ENCODE measurements at regions not wholly inside any gene's neighbourhood (a gene's known extent, or its start where the extent isn't known, plus 50 kb on each side); places are given as distances from the start of the nearest gene placed in this dataset.
"Not testable (repeated sequence)": the region's sequence is repeated elsewhere in the genome, so short reads cannot be mapped to it uniquely, and the experiment has no call there.

- H3K79me1 ChIP-seq (ENCODE audit: insufficient read depth, low read depth, low read length, poor library complexity, severe bottlenecking) = no peaks in the 10 kb centered on the region
- no peaks in the 10 kb centered on the region for H3K79me2 ChIP-seq (ENCODE audit: insufficient read depth, low read length)
- H3K27ac ChIP-seq (ENCODE audit: insufficient read length, low read depth, low read length) = no peak overlapping the region
- no peak overlapping the region for H3K23ac ChIP-seq (ENCODE audit: insufficient read length, low read depth, low read length)
- H3T11ph ChIP-seq (ENCODE audit: low read length) = no peak overlapping the region
- Mint-ChIP-seq H3K27ac (no peak overlapping the region), H3K27me3 (ENCODE audit: low read depth) (peaks cover 2% of the 10 kb centered on the region; the same call in 1 of the 2 replicates), H3K4me1 (peaks cover 15 to 29% of the 10 kb centered on the region in 2 experiments), H3K36me3 (ENCODE audit: insufficient read depth in 1 of 3, low read depth in 3 of 3) (no peaks in the 10 kb centered on the region), H3K4me3 (no peak overlapping the region), H3K9me3 (no peaks in the 10 kb centered on the region)
- no peak for TF ChIP-seq CTCF (conservative IDR thresholded peaks at IDR 0.05)
- H3K18ac ChIP-seq (ENCODE audit: insufficient read length, low read depth, low read length) = no peak overlapping the region
- H3K23me2 ChIP-seq (ENCODE audit: insufficient read length, low read depth, low read length, poor library complexity, severe bottlenecking) = no peaks in the 10 kb centered on the region
- H4K8ac ChIP-seq (replicated peaks; ENCODE audit: insufficient read length, low read depth, low read length) = no peak overlapping the region
- H3K9me3 ChIP-seq (ENCODE audit: control insufficient read depth, low read depth, low read length) = no peaks in the 10 kb centered on the region
- no peak for DNase-seq
- no peak overlapping the region for H3K14ac ChIP-seq (ENCODE audit: insufficient read depth, low read length)
- H2BK20ac ChIP-seq (ENCODE audit: low read depth, low read length, poor library complexity, severe bottlenecking) = no peak overlapping the region
- H2BK12ac ChIP-seq (ENCODE audit: insufficient read length, low read depth, low read length) = no peak overlapping the region
- no peak overlapping the region for H3K56ac ChIP-seq (ENCODE audit: insufficient read length, low read depth, low read length)
- H4K20me1 ChIP-seq (ENCODE audit: control insufficient read depth, insufficient read depth, insufficient read length) = no peaks in the 10 kb centered on the region
- H4K91ac ChIP-seq (ENCODE audit: insufficient read length, low read depth, low read length) = no peak overlapping the region
- no peaks in the 10 kb centered on the region for H3K27me3 ChIP-seq (ENCODE audit: insufficient read depth, low read length)
- no peak overlapping the region for H2BK15ac ChIP-seq (ENCODE audit: low read depth, low read length)
- no peak overlapping the region for H3K4me2 ChIP-seq (ENCODE audit: insufficient read depth, insufficient read length, low read length)
- WGBS (ENCODE audit: extremely low coverage, insufficient read length, low lambda C conversion rate) = no CpG with 5 or more reads among the region's 1 CpG
- no peak overlapping the region for H3K4ac ChIP-seq (ENCODE audit: low read depth, low read length)
- H2AFZ ChIP-seq (ENCODE audit: low read length) = no peak overlapping the region
- H3K9ac ChIP-seq (ENCODE audit: extremely low read depth, insufficient read length, low read length) = no peak overlapping the region
- 0 out of 2 replicates have a peak, but pooled peaks cover 2% of the 10 kb centered on the region for H3K4me1 ChIP-seq (ENCODE audit: insufficient read depth, low read length)
- H2BK5ac ChIP-seq (ENCODE audit: insufficient read length, low read length) = no peak overlapping the region
- no peak overlapping the region for H4K5ac ChIP-seq (ENCODE audit: insufficient read length, low read depth, low read length)
- no peak overlapping the region for H2AK5ac ChIP-seq (ENCODE audit: insufficient read length, low read length)
- H2BK120ac ChIP-seq (ENCODE audit: low read depth, low read length, poor library complexity, severe bottlenecking) = no peak overlapping the region
These were observed 151.0 kb upstream of the ATF7IP start for GRCh38 chr12:14214495-14214894.

GRCh38 chr12:14215949-14216348 lies 149.5 kb upstream of the ATF7IP start:
- not testable (repeated sequence) for H3T11ph ChIP-seq (ENCODE audit: low read length); H3K4me2 ChIP-seq (ENCODE audit: insufficient read depth, insufficient read length, low read length)
- WGBS (ENCODE audit: extremely low coverage, insufficient read length, low lambda C conversion rate) = no CpG with 5 or more reads among the region's 7 CpGs

More at GRCh38 chr12:14215949-14216348, 149.5 kb upstream of the ATF7IP start:
- not testable (repeated sequence) for H3K9me3 ChIP-seq (ENCODE audit: control insufficient read depth, low read depth, low read length); H3K4me3 Mint-ChIP-seq; H3K36me3 Mint-ChIP-seq (ENCODE audit: insufficient read depth in 1 of 3, low read depth in 3 of 3); H3K79me2 ChIP-seq (ENCODE audit: insufficient read depth, low read length); H3K79me1 ChIP-seq (ENCODE audit: insufficient read depth, low read depth, low read length, poor library complexity, severe bottlenecking); H3K4me1 ChIP-seq (ENCODE audit: insufficient read depth, low read length); H3K4ac ChIP-seq (ENCODE audit: low read depth, low read length); H3K27ac ChIP-seq (ENCODE audit: insufficient read length, low read depth, low read length); H2BK120ac ChIP-seq (ENCODE audit: low read depth, low read length, poor library complexity, severe bottlenecking); H3K27me3 Mint-ChIP-seq (ENCODE audit: low read depth); H3K9ac ChIP-seq (ENCODE audit: extremely low read depth, insufficient read length, low read length); DNase-seq; H3K18ac ChIP-seq (ENCODE audit: insufficient read length, low read depth, low read length); H3K14ac ChIP-seq (ENCODE audit: insufficient read depth, low read length); H3K27ac Mint-ChIP-seq; H2BK20ac ChIP-seq (ENCODE audit: low read depth, low read length, poor library complexity, severe bottlenecking); H3K56ac ChIP-seq (ENCODE audit: insufficient read length, low read depth, low read length); H2BK5ac ChIP-seq (ENCODE audit: insufficient read length, low read length); H3K23ac ChIP-seq (ENCODE audit: insufficient read length, low read depth, low read length); H2BK12ac ChIP-seq (ENCODE audit: insufficient read length, low read depth, low read length); H4K91ac ChIP-seq (ENCODE audit: insufficient read length, low read depth, low read length); H4K20me1 ChIP-seq (ENCODE audit: control insufficient read depth, insufficient read depth, insufficient read length); H4K5ac ChIP-seq (ENCODE audit: insufficient read length, low read depth, low read length); H2AFZ ChIP-seq (ENCODE audit: low read length); H3K9me3 Mint-ChIP-seq; H2AK5ac ChIP-seq (ENCODE audit: insufficient read length, low read length); H4K8ac ChIP-seq (replicated peaks; ENCODE audit: insufficient read length, low read depth, low read length); H3K23me2 ChIP-seq (ENCODE audit: insufficient read length, low read depth, low read length, poor library complexity, severe bottlenecking); H3K27me3 ChIP-seq (ENCODE audit: insufficient read depth, low read length); H2BK15ac ChIP-seq (ENCODE audit: low read depth, low read length)
- H3K4me1 Mint-ChIP-seq = peaks cover 15 to 29% of the 10 kb centered on the region in 2 experiments
